Muscle layer of duodenum (tissue), 2 donors: ENCODE measurements at regions not wholly inside any gene's neighbourhood (a gene's known extent, or its start where the extent isn't known, plus 50 kb on each side); places are given as distances from the start of the nearest gene placed in this dataset.
A peak's percentile ranks its signal among the peaks of the same experiment; 100 is the strongest.

Source experiments
- H3K27ac ChIP-seq: one replicate; pipeline ENCODE4 v1.7.0; 2013; ENCODE audit warnings: mild to moderate bottlenecking, low read length
- H3K27me3 ChIP-seq: one replicate; pipeline ENCODE4 v1.7.0; 2013; ENCODE audit warnings: low read depth, mild to moderate bottlenecking, control low read depth, low read length
- H3K36me3 ChIP-seq, 2 donors: one replicate each; pipeline ENCODE4 v1.7.0; 2013; ENCODE audit warnings: low read length in 2 of 2, control low read depth in 1 of 2, mild to moderate bottlenecking in 1 of 2; ENCODE audit not compliant: insufficient read depth in 2 of 2, control insufficient read depth in 1 of 2
- H3K4me1 ChIP-seq, 2 donors: one replicate each; pipeline ENCODE4 v1.7.0; 2013; ENCODE audit warnings: low read length in 2 of 2, mild to moderate bottlenecking in 2 of 2, control low read depth in 1 of 2, moderate library complexity in 1 of 2; ENCODE audit not compliant: insufficient read depth in 2 of 2, control insufficient read depth in 1 of 2
- H3K4me3 ChIP-seq, 2 donors: one replicate each; pipeline ENCODE4 v1.7.0; 2013; ENCODE audit warnings: low read length in 2 of 2, low read depth in 1 of 2, mild to moderate bottlenecking in 1 of 2
- H3K9me3 ChIP-seq, 2 donors: one replicate each; pipeline ENCODE4 v1.7.0; 2013; ENCODE audit warnings: low read length in 2 of 2, control low read depth in 1 of 2, mild to moderate bottlenecking in 1 of 2; ENCODE audit not compliant: control insufficient read depth in 1 of 2
- donor health status: healthy.

- Histone ChIP-seq H3K36me3 (peaks cover 10 to 11% of the 10 kb centered on the region in 2 donors), H3K9me3 (no peaks in the 10 kb centered on the region), H3K27me3 (no peaks in the 10 kb centered on the region), H3K4me1 (no peaks in the 10 kb centered on the region), H3K4me3 (no peak overlapping the region), H3K27ac (no peak overlapping the region)
These were observed 112.7 kb downstream of the SIPA1L2 start for GRCh38 chr1:232517204-232517603.

GRCh38 chr1:232515706-232516105, 114.2 kb downstream of the SIPA1L2 start:
- H3K36me3 ChIP-seq, result peaks cover 10 to 11% of the 10 kb centered on the region in 2 donors
- H3K27ac ChIP-seq, result no peak overlapping the region
- H3K4me1 ChIP-seq, result peaks cover 0 to 5% of the 10 kb centered on the region in 2 donors
- no peak overlapping the region for H3K4me3 ChIP-seq
- no peaks in the 10 kb centered on the region for H3K9me3 ChIP-seq
- H3K27me3 ChIP-seq, result no peaks in the 10 kb centered on the region

GRCh38 chr1:232512712-232513111, 117.2 kb downstream of the SIPA1L2 start:
- Histone ChIP-seq H3K36me3 (peaks cover 10 to 11% of the 10 kb centered on the region in 2 donors), H3K4me3 (peak overlapping the region in 1 of 2 donors; percentile 54), H3K4me1 (peaks cover 0 to 15% of the 10 kb centered on the region in 2 donors), H3K27me3 (no peaks in the 10 kb centered on the region), H3K9me3 (no peaks in the 10 kb centered on the region), H3K27ac (no peak overlapping the region)

GRCh38 chr1:232511172-232511571, 118.8 kb downstream of the SIPA1L2 start:
- Histone ChIP-seq H3K36me3 (peaks cover 10 to 11% of the 10 kb centered on the region in 2 donors), H3K27ac (no peak overlapping the region), H3K9me3 (no peaks in the 10 kb centered on the region), H3K4me1 (peaks cover 0 to 15% of the 10 kb centered on the region in 2 donors), H3K27me3 (no peaks in the 10 kb centered on the region), H3K4me3 (no peak overlapping the region)

- Histone ChIP-seq H3K9me3 (no peaks in the 10 kb centered on the region), H3K27me3 (no peaks in the 10 kb centered on the region), H3K4me3 (no peak overlapping the region), H3K36me3 (peaks cover 10 to 11% of the 10 kb centered on the region in 2 donors), H3K4me1 (peaks cover 0 to 15% of the 10 kb centered on the region in 2 donors), H3K27ac (no peak overlapping the region)
These were observed 119.4 kb downstream of the SIPA1L2 start for GRCh38 chr1:232510367-232511110.

- no peak overlapping the region for H3K4me3 ChIP-seq
- H3K36me3 ChIP-seq, result peaks cover 3 to 7% of the 10 kb centered on the region in 2 donors
- H3K27ac ChIP-seq, result no peak overlapping the region
- H3K27me3 ChIP-seq, result no peaks in the 10 kb centered on the region
- H3K9me3 ChIP-seq, result no peaks in the 10 kb centered on the region
- H3K4me1 ChIP-seq, result peaks cover 0 to 15% of the 10 kb centered on the region in 2 donors
These were observed 120.4 kb downstream of the SIPA1L2 start for GRCh38 chr1:232509570-232509969.

GRCh38 chr1:232508130-232508701, 121.7 kb downstream of the SIPA1L2 start:
- Histone ChIP-seq H3K4me3 (no peak overlapping the region), H3K4me1 (peaks cover 0 to 18% of the 10 kb centered on the region in 2 donors), H3K27me3 (no peaks in the 10 kb centered on the region), H3K36me3 (no peaks in the 10 kb centered on the region), H3K9me3 (no peaks in the 10 kb centered on the region), H3K27ac (no peak overlapping the region)

GRCh38 chr1:232507571-232507970, 122.4 kb downstream of the SIPA1L2 start:
- H3K9me3 ChIP-seq, result no peaks in the 10 kb centered on the region
- no peak overlapping the region for H3K4me3 ChIP-seq
- peaks cover 0 to 23% of the 10 kb centered on the region in 2 donors for H3K4me1 ChIP-seq
- no peaks in the 10 kb centered on the region for H3K27me3 ChIP-seq
- H3K36me3 ChIP-seq, result no peaks in the 10 kb centered on the region
- no peak overlapping the region for H3K27ac ChIP-seq

GRCh38 chr1:232505884-232506283, 124.0 kb downstream of the SIPA1L2 start:
- Histone ChIP-seq H3K27ac (no peak overlapping the region), H3K9me3 (no peaks in the 10 kb centered on the region), H3K36me3 (no peaks in the 10 kb centered on the region), H3K4me1 (peaks cover 0 to 25% of the 10 kb centered on the region in 2 donors), H3K27me3 (no peaks in the 10 kb centered on the region), H3K4me3 (no peak overlapping the region)

GRCh38 chr1:232504651-232505050, 125.3 kb downstream of the SIPA1L2 start:
- no peak overlapping the region for H3K4me3 ChIP-seq
- no peaks in the 10 kb centered on the region for H3K27me3 ChIP-seq
- H3K4me1 ChIP-seq, result peaks cover 0 to 22% of the 10 kb centered on the region in 2 donors
- no peak overlapping the region for H3K27ac ChIP-seq
- no peaks in the 10 kb centered on the region for H3K9me3 ChIP-seq
- H3K36me3 ChIP-seq, result no peaks in the 10 kb centered on the region

- no peak overlapping the region for H3K4me3 ChIP-seq
- H3K9me3 ChIP-seq, result no peaks in the 10 kb centered on the region
- no peak overlapping the region for H3K27ac ChIP-seq
- H3K4me1 ChIP-seq, result peaks cover 0 to 18% of the 10 kb centered on the region in 2 donors
- no peaks in the 10 kb centered on the region for H3K27me3 ChIP-seq
- H3K36me3 ChIP-seq, result no peaks in the 10 kb centered on the region
These were observed 126.4 kb downstream of the SIPA1L2 start for GRCh38 chr1:232503497-232503896.
